ENCODE measurements at regions not wholly inside any gene's neighbourhood (a gene's known extent, or its start where the extent isn't known, plus 50 kb on each side); places are given as distances from the start of the nearest gene placed in this dataset.

- no peaks in the 10 kb centered on the region for H3K4me1 ChIP-seq (ENCODE audit: insufficient read depth, poor library complexity, severe bottlenecking)
- no peaks in the 10 kb centered on the region for H3K36me3 ChIP-seq (ENCODE audit: low read depth)
- no peak overlapping the region for H3K27ac ChIP-seq (ENCODE audit: poor library complexity, severe bottlenecking)
- DNase-seq (ENCODE audit: low spot score) (no peak), ATAC-seq (ENCODE audit: low read depth) (no peak)
- H3K9me3 ChIP-seq (ENCODE audit: severe bottlenecking) = no peaks in the 10 kb centered on the region
- TF ChIP-seq CTCF (IDR thresholded peaks at IDR 0.05; ENCODE audit: poor library complexity, severe bottlenecking) = no peak
- no peak overlapping the region for H3K4me3 ChIP-seq (ENCODE audit: severe bottlenecking)
- H3K27me3 ChIP-seq (ENCODE audit: insufficient read depth, poor library complexity, severe bottlenecking) = no peaks in the 10 kb centered on the region
Observed at GRCh38 chr10:78389419-78389818, 355.8 kb downstream of the RPS24 start.

- Histone ChIP-seq H3K27ac (ENCODE audit: poor library complexity, severe bottlenecking) (no peak overlapping the region), H3K36me3 (ENCODE audit: low read depth) (no peaks in the 10 kb centered on the region), H3K9me3 (ENCODE audit: severe bottlenecking) (no peaks in the 10 kb centered on the region), H3K27me3 (ENCODE audit: insufficient read depth, poor library complexity, severe bottlenecking) (peaks cover 4% of the 10 kb centered on the region), H3K4me1 (ENCODE audit: insufficient read depth, poor library complexity, severe bottlenecking) (no peaks in the 10 kb centered on the region), H3K4me3 (ENCODE audit: severe bottlenecking) (no peak overlapping the region)
- TF ChIP-seq CTCF (IDR thresholded peaks at IDR 0.05; ENCODE audit: poor library complexity, severe bottlenecking) = no peak
- DNase-seq (ENCODE audit: low spot score) (no peak), ATAC-seq (ENCODE audit: low read depth) (no peak)
Observed at GRCh38 chr10:78390051-78390450, 356.4 kb downstream of the RPS24 start.

GRCh38 chr10:78390817-78391216, 357.2 kb downstream of the RPS24 start:
- Histone ChIP-seq H3K9me3 (ENCODE audit: severe bottlenecking) (no peaks in the 10 kb centered on the region), H3K27me3 (ENCODE audit: insufficient read depth, poor library complexity, severe bottlenecking) (peaks cover 4% of the 10 kb centered on the region), H3K4me3 (ENCODE audit: severe bottlenecking) (no peak overlapping the region), H3K27ac (ENCODE audit: poor library complexity, severe bottlenecking) (no peak overlapping the region), H3K36me3 (ENCODE audit: low read depth) (no peaks in the 10 kb centered on the region), H3K4me1 (ENCODE audit: insufficient read depth, poor library complexity, severe bottlenecking) (no peaks in the 10 kb centered on the region)
- DNase-seq (ENCODE audit: low spot score) (no peak), ATAC-seq (ENCODE audit: low read depth) (no peak)
- TF ChIP-seq CTCF (IDR thresholded peaks at IDR 0.05; ENCODE audit: poor library complexity, severe bottlenecking) = no peak

GRCh38 chr10:78391585-78391984, 357.9 kb downstream of the RPS24 start:
- Histone ChIP-seq H3K27ac (ENCODE audit: poor library complexity, severe bottlenecking) (no peak overlapping the region), H3K36me3 (ENCODE audit: low read depth) (no peaks in the 10 kb centered on the region), H3K27me3 (ENCODE audit: insufficient read depth, poor library complexity, severe bottlenecking) (peaks cover 4% of the 10 kb centered on the region), H3K9me3 (ENCODE audit: severe bottlenecking) (no peaks in the 10 kb centered on the region), H3K4me3 (ENCODE audit: severe bottlenecking) (no peak overlapping the region), H3K4me1 (ENCODE audit: insufficient read depth, poor library complexity, severe bottlenecking) (no peaks in the 10 kb centered on the region)
- DNase-seq (ENCODE audit: low spot score) = no peak
- TF ChIP-seq CTCF (IDR thresholded peaks at IDR 0.05; ENCODE audit: poor library complexity, severe bottlenecking) = no peak
- no peak for ATAC-seq (ENCODE audit: low read depth)

GRCh38 chr10:78392197-78392596, 358.5 kb downstream of the RPS24 start:
- Histone ChIP-seq H3K36me3 (ENCODE audit: low read depth) (no peaks in the 10 kb centered on the region), H3K27ac (ENCODE audit: poor library complexity, severe bottlenecking) (no peak overlapping the region), H3K4me1 (ENCODE audit: insufficient read depth, poor library complexity, severe bottlenecking) (no peaks in the 10 kb centered on the region), H3K27me3 (ENCODE audit: insufficient read depth, poor library complexity, severe bottlenecking) (peaks cover 4% of the 10 kb centered on the region), H3K9me3 (ENCODE audit: severe bottlenecking) (no peaks in the 10 kb centered on the region), H3K4me3 (ENCODE audit: severe bottlenecking) (no peak overlapping the region)
- ATAC-seq (ENCODE audit: low read depth) = no peak
- no peak for DNase-seq (ENCODE audit: low spot score)
- TF ChIP-seq CTCF (IDR thresholded peaks at IDR 0.05; ENCODE audit: poor library complexity, severe bottlenecking) = no peak
